GM12873 (cell line): ENCODE measurements at regions not wholly inside any gene's neighbourhood (a gene's known extent, or its start where the extent isn't known, plus 50 kb on each side); places are given as distances from the start of the nearest gene placed in this dataset.

Experiments
- TF ChIP-seq, protein P1 (sequence below): IDR thresholded peaks from 2 replicates; pipeline ENCODE4 v1.5.1; 2012; ENCODE audit warnings: low read depth, mild to moderate bottlenecking, moderate library complexity, low read length, control low read depth; ENCODE audit not compliant: insufficient read depth; ENCODE audit errors: missing control alignments

DNA sequence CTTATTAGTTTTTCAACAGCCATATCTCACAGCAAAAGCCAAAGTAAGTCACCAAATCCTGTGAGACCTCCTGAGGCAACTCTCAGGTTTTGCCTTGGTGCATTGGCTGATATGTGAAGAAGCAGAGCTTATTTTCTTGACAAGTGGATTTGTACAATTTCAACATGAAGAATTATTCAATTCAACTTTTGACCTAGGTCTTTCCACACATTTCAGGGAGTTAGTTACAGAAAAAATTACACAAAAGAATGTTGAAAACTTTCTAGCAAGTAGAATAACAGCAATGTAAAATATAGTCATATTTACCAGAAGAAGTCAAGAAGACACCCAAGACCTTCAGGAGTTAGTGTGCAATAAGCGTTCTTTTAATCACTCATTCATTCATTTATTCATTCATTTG lies 62.4 kb upstream of the ADRB2 start:
- TF ChIP-seq, protein P1, sequence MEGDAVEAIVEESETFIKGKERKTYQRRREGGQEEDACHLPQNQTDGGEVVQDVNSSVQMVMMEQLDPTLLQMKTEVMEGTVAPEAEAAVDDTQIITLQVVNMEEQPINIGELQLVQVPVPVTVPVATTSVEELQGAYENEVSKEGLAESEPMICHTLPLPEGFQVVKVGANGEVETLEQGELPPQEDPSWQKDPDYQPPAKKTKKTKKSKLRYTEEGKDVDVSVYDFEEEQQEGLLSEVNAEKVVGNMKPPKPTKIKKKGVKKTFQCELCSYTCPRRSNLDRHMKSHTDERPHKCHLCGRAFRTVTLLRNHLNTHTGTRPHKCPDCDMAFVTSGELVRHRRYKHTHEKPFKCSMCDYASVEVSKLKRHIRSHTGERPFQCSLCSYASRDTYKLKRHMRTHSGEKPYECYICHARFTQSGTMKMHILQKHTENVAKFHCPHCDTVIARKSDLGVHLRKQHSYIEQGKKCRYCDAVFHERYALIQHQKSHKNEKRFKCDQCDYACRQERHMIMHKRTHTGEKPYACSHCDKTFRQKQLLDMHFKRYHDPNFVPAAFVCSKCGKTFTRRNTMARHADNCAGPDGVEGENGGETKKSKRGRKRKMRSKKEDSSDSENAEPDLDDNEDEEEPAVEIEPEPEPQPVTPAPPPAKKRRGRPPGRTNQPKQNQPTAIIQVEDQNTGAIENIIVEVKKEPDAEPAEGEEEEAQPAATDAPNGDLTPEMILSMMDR, result no peak

DNA sequence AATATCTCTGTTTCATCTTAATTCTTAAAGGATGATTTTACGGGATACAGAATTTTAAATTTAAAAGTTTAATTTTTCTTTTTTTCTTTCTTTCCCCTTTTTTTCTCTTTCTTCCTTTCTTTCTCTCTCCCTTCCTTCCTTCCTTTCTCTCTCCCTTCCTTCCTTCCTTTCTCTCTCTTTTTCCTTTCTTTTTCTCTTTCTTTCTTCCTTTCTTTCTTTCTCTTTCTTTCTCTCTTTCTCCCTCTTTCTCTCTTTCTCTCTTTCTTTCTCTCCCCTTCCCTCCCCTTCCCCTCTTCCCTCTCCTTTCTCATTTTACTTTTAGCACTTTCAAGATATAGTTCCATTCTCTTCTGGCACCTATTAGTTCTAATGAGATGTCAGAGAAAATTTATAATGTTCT lies 61.4 kb upstream of the ADRB2 start:
- TF ChIP-seq, protein P1, result no peak

DNA sequence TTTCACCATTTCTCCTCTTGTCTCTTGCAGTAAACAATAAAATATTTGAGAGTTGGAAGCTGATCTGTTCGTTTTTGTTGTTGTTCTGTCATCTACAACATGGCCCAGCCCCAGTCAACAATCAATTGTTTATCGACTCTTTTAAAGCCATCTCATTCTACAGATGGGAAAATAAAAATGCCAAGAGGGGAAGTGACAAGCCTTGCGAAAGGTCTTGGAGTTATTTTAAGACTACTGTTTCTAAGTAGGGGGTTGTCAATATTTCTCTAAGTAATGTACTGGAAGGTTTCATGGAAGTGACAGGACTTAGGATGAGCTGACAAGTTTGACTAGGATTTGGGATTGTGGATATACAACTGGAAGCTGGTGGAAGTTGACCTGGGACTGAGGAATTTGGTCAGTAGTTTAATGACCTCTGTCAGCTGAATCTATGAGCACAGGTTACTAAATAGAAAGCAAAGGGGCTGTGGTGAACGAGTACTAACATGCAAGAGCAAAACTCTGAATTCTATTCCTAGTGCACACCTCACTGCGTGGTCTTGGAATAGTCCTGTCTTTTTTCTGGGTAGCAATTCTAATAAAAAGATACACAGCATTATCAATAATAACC lies 57.5 kb upstream of the ADRB2 start:
- TF ChIP-seq, protein P1, result no peak

DNA sequence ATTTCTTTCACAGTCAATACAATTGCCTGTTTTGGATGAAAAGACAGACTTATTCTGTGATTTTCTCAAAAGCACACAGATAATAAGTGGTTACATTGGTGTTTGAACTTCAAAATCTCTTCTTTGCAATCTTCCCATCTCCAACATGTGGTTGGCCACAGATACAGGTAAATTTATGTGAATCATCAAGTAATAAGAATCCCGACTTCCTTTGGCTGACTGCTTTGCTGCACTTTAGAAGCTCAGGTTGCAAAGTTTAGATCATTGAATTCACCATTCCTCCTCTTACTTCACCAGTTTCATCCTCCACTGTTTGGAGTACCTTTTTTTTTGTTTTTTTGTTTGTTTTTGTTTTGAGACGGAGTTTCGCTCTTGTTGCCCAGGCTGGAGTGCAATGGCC lies 56.5 kb upstream of the ADRB2 start:
- TF ChIP-seq, protein P1, result no peak

DNA sequence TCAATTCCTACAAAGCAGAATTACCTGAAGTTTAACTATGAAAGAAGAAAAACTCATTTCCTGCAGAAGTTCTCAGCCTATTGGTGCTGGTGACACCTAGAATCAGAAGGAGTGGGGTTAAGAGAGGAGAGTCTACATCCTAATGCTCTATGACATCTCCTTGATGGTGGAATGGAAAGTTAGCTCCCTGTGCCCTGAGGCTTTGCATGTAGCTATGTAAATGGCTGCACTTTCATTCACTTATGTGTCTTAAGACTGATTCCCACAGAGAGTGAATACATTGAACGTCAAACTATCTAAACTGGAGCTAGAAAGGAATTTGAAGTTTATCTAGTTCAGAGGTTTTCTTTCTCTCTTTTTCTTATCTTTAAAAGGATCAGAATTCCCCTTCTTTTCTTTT lies 52.1 kb upstream of the ADRB2 start:
- TF ChIP-seq, protein P1, result no peak

DNA sequence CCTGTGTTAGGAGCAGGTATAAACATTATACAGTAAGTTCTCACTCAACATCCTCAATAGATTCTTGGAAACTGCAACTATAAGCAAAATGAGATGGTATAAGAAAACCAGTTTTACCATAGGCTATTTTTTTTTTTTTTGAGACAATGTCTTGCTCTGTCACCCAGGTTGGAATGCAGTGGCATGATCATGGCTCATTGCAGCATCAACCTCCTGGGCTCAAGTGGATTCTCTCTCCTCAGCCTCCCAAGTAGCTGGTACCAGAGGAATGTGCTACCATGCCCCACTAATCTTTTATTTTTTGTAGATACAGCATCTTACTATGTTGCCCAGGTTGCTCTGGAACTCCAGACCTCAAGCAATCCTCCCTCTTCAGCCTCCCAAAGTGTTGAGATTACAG lies 50.1 kb upstream of the ADRB2 start:
- TF ChIP-seq, protein P1, result no peak
